GM10266 (cell line): ENCODE measurements at regions not wholly inside any gene's neighbourhood (a gene's known extent, or its start where the extent isn't known, plus 50 kb on each side); places are given as distances from the start of the nearest gene placed in this dataset.

Experiments
- DNase-seq: peaks from one replicate; pipeline ENCODE4 v3.0.0; 2012; ENCODE audit errors: extremely low spot score
- CTCF ChIP-seq: IDR thresholded peaks from 2 replicates; pipeline ENCODE4 v1.5.1; 2012; ENCODE audit warnings: mild to moderate bottlenecking, low read depth; ENCODE audit not compliant: control insufficient read depth, insufficient read depth; ENCODE audit errors: missing control alignments

DNA sequence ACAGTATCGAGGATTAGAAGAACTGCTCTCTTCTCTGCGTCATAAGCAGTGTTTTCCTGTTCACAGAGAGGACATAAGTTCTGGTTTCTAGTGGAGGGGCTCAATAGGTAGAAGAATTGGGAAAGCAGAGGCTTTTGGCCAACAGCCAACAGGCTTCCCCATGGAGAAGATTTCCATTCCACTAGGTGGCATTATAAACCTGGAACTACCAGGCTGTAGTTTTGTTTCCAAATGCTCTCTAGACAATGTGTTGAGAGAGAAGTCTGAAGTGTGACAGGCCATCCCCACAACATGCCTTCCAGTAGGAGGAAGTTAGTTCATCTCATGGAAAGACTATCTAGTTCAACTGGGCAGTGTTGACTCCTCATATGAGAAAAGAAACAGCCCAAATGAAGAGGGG, 63.8 kb upstream of the ANXA10 start:
- TF ChIP-seq CTCF, result no peak
- no peak for DNase-seq

DNA sequence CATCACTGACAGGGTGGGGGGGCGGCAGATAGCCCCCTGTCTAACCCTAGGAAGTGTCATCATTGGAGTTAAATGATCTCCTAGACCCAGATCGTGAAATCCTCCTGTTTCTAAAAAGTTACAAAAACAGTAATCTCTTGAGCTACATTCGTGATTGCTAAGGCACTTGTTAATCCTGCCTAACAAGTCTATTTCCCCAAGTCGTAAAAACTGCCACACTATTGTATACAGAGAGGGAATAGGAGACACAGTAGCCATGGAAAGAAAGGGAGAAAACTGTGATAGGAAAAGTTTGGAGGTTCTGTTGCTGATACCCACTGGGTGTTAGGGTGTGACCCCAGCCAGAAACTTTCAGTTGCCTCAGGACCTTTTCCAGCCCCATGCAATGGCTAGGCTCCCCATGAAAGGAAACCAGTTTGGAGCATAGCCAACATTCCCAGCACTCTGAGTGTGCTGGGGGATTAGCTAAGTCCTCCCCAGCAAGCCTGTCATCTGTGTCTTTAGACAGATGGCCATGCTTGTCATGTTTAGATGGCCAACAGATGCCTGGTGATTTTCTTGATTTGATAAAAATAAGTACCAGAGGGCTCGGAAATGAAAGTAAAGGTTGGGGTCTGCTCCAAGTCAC, 63.3 kb upstream of the ANXA10 start:
- DNase-seq, result no peak
- no peak for TF ChIP-seq CTCF

DNA sequence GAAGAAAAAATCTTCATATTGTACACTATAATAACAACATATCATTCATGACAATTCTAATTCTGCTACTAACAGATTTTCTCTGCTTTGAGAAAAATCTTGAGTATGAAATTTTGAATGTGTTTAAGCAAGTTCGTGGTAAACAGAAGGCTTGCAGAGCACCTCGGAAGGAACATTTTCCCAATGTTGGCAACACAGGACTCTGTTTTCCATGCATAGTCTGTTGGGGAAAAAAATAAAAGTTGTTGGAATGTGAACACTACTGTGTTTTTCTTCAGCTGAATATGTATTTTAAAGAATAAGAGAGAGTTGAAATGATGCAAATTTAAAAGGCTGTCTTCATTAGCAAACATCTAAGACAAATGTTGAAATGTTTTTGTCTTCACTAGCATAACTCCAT, 54.7 kb upstream of the ANXA10 start:
- TF ChIP-seq CTCF, result no peak
- DNase-seq, result no peak

DNA sequence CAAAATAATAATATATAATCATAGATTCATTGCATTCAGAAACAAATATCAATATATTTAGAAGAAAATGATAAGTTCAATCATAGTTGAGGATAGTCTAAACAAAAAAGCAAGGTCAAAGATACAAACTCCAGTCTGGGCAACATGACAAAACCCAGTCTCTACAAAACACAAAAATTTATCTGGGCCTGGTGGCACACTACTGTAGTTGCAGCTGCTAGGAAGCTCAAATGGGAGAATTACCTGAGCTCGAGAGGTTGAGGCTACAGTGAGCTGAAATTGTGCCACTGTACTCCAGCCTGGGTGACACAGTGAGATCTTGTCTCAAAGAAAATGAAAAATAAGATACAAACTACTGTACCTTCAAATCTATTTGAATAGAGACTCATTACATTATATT, 52.7 kb upstream of the ANXA10 start:
- DNase-seq, result no peak
- TF ChIP-seq CTCF, result no peak
